ENCODE measurements at regions not wholly inside any gene's neighbourhood (a gene's known extent, or its start where the extent isn't known, plus 50 kb on each side); places are given as distances from the start of the nearest gene placed in this dataset.

DNA sequence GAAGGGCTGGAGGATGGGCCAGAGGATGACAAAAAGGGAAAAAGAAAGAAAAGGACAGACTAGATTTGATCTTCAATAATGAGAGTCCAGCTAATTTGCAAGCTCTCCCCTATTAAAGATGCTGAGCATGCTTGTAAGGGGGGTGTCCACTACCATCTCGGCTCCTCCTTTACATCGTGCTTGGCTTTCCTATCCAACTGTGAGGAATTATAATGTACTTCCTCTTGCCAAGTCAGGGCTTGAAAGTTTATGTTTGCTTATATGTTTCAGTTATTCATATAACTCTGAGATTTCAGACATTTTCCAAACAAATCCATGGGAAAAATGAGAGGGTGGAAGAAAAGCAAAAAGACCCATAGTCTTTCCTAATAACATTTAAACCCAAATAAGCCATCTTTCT is 387.1 kb downstream of the METTL15 start:
- Histone ChIP-seq H3K36me3 (ENCODE audit: low read depth) (no peaks in the 10 kb centered on the region), H3K4me1 (ENCODE audit: insufficient read depth, poor library complexity, severe bottlenecking) (no peaks in the 10 kb centered on the region)
- ATAC-seq (ENCODE audit: low read depth): no peak

DNA sequence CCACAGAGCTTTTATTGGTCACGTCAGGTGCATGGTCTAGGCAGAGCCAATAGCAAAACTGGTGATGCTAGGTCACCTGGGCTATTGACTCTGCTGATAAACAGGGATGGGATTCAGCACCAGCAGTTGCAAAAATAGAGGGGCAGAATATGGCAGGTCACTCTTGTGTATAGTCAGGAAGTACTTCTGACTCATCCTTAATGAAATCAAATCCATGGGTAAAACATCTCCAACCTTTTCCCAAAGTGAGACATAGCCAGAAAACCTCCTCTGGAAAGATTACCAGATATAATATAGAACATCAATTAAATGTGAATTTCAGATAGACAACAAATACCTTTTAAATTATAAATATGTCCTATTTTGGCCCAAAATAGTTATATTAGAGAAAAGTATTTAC is 383.2 kb downstream of the METTL15 start:
- no peak for DNase-seq (ENCODE audit: low spot score)
- ATAC-seq (ENCODE audit: low read depth): no peak
- H3K4me1 ChIP-seq (ENCODE audit: insufficient read depth, poor library complexity, severe bottlenecking): no peaks in the 10 kb centered on the region
- no peaks in the 10 kb centered on the region for H3K9me3 ChIP-seq (ENCODE audit: severe bottlenecking)
- no peaks in the 10 kb centered on the region for H3K27me3 ChIP-seq (ENCODE audit: insufficient read depth, poor library complexity, severe bottlenecking)
- no peak overlapping the region for H3K27ac ChIP-seq (ENCODE audit: poor library complexity, severe bottlenecking)
- H3K4me3 ChIP-seq (ENCODE audit: severe bottlenecking): no peak overlapping the region
- TF ChIP-seq, protein P1, sequence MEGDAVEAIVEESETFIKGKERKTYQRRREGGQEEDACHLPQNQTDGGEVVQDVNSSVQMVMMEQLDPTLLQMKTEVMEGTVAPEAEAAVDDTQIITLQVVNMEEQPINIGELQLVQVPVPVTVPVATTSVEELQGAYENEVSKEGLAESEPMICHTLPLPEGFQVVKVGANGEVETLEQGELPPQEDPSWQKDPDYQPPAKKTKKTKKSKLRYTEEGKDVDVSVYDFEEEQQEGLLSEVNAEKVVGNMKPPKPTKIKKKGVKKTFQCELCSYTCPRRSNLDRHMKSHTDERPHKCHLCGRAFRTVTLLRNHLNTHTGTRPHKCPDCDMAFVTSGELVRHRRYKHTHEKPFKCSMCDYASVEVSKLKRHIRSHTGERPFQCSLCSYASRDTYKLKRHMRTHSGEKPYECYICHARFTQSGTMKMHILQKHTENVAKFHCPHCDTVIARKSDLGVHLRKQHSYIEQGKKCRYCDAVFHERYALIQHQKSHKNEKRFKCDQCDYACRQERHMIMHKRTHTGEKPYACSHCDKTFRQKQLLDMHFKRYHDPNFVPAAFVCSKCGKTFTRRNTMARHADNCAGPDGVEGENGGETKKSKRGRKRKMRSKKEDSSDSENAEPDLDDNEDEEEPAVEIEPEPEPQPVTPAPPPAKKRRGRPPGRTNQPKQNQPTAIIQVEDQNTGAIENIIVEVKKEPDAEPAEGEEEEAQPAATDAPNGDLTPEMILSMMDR (IDR thresholded peaks at IDR 0.05; ENCODE audit: poor library complexity, severe bottlenecking): no peak
- no peaks in the 10 kb centered on the region for H3K36me3 ChIP-seq (ENCODE audit: low read depth)

More for the DNA sequence above, 387.1 kb downstream of the METTL15 start:
- DNase-seq (ENCODE audit: low spot score): no peak
- no peaks in the 10 kb centered on the region for H3K27me3 ChIP-seq (ENCODE audit: insufficient read depth, poor library complexity, severe bottlenecking)
- no peak overlapping the region for H3K27ac ChIP-seq (ENCODE audit: poor library complexity, severe bottlenecking)
- H3K9me3 ChIP-seq (ENCODE audit: severe bottlenecking): no peaks in the 10 kb centered on the region
- TF ChIP-seq, protein P1 (IDR thresholded peaks at IDR 0.05; ENCODE audit: poor library complexity, severe bottlenecking): no peak
- H3K4me3 ChIP-seq (ENCODE audit: severe bottlenecking): no peak overlapping the region

DNA sequence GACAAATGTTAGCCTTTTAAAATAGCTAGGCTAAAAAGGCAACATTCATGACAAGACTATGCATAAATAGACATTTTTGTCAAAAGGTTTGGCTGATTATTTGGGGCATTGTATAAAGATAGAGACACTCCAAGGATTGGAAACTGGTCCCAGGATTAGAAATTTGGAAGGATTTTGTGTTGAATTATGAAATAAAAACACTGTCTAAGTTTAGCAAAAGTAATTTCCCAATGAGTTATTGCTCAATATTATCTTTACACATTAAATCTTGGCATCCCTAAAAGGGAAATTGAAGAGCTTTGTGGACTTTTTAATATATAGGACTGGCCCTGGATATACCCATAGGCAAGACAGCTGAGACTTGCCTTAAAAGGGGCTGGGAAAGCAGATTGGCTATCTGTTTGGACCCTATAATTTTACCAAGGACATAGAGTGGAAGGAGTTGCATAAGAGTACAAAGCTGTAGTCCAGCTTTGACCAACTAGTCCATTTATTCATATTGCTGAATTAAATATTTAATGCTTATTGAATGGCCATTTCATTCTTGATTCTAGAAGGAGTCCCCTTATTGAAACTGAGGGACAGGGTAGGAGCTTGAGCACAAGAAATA is 382.7 kb downstream of the METTL15 start:
- DNase-seq (ENCODE audit: low spot score) (no peak), ATAC-seq (ENCODE audit: low read depth) (no peak)
- H3K9me3 ChIP-seq (ENCODE audit: severe bottlenecking): no peaks in the 10 kb centered on the region
- no peak overlapping the region for H3K4me3 ChIP-seq (ENCODE audit: severe bottlenecking)
- TF ChIP-seq, protein P1 (IDR thresholded peaks at IDR 0.05; ENCODE audit: poor library complexity, severe bottlenecking): no peak
- H3K27ac ChIP-seq (ENCODE audit: poor library complexity, severe bottlenecking): no peak overlapping the region
- H3K36me3 ChIP-seq (ENCODE audit: low read depth): no peaks in the 10 kb centered on the region
- H3K27me3 ChIP-seq (ENCODE audit: insufficient read depth, poor library complexity, severe bottlenecking): no peaks in the 10 kb centered on the region
- no peaks in the 10 kb centered on the region for H3K4me1 ChIP-seq (ENCODE audit: insufficient read depth, poor library complexity, severe bottlenecking)

DNA sequence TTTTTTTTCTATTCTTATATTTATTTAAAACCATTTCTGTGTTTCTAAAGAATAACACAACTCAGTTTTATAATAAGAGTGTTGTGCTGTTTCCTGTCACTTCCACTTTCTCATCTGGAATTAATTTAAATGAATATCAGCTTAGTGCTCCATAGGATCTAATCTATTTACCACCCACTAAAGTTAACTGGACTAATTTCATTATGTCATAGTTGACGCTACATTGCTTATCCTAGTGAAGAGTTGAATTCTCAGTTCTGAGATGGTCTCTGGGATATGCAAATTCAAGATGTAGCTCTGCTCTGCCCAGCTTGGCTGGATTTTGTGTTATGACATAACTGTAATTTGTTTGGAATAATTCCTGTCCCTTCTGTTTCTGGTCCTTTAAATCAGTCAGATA is 380.1 kb downstream of the METTL15 start:
- Histone ChIP-seq H3K4me1 (ENCODE audit: insufficient read depth, poor library complexity, severe bottlenecking) (no peaks in the 10 kb centered on the region), H3K27ac (ENCODE audit: poor library complexity, severe bottlenecking) (no peak overlapping the region), H3K9me3 (ENCODE audit: severe bottlenecking) (no peaks in the 10 kb centered on the region), H3K27me3 (ENCODE audit: insufficient read depth, poor library complexity, severe bottlenecking) (no peaks in the 10 kb centered on the region), H3K4me3 (ENCODE audit: severe bottlenecking) (no peak overlapping the region), H3K36me3 (ENCODE audit: low read depth) (no peaks in the 10 kb centered on the region)
- ATAC-seq (ENCODE audit: low read depth): no peak
- DNase-seq (ENCODE audit: low spot score): no peak
- TF ChIP-seq, protein P1 (IDR thresholded peaks at IDR 0.05; ENCODE audit: poor library complexity, severe bottlenecking): no peak

DNA sequence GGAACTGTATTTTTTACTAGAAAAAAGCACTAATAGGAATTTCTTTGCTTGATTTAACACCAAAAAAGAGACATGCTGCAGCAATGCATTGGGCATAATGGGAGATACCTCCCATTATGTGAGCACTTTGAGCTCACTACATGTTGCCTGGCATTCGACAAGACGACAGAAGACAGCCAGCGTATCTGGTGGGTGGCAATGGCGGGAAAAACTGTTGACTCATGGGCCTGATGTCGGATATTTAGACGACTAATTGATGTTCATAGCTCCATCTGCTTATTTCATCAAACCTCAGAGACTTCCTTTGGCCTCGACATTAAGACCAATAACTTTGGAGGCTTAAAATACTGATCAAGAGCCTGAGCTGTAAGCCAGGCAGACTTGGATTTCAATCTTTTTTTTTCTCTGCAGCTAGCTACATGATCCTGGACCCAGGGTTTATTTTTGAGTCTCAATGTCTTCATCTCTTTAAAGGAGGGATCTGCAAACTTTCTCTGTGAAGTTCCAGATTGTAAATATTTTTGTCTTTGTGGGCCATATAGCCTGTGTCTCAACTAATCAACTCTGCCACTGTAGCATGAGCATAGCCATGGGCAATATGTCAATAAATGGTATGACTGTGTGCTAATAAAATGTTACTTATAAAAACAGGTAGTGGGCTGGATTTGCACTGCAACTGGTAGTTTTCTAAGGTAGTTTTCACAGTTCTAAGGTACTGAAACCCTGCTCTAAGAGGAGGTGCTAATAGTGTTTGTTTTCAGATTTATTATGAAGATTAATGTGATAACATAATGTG is 375.1 kb downstream of the METTL15 start:
- no peak for DNase-seq (ENCODE audit: low spot score)
- ATAC-seq (ENCODE audit: low read depth): no peak
- Histone ChIP-seq H3K27ac (ENCODE audit: poor library complexity, severe bottlenecking) (no peak overlapping the region), H3K36me3 (ENCODE audit: low read depth) (no peaks in the 10 kb centered on the region), H3K27me3 (ENCODE audit: insufficient read depth, poor library complexity, severe bottlenecking) (no peaks in the 10 kb centered on the region), H3K9me3 (ENCODE audit: severe bottlenecking) (no peaks in the 10 kb centered on the region), H3K4me1 (ENCODE audit: insufficient read depth, poor library complexity, severe bottlenecking) (no peaks in the 10 kb centered on the region), H3K4me3 (ENCODE audit: severe bottlenecking) (no peak overlapping the region)
- TF ChIP-seq, protein P1 (IDR thresholded peaks at IDR 0.05; ENCODE audit: poor library complexity, severe bottlenecking): no peak

Measured in RWPE2 (cell line).